Neural progenitor cell (in vitro differentiated cells): ENCODE measurements at regions not wholly inside any gene's neighbourhood (a gene's known extent, or its start where the extent isn't known, plus 50 kb on each side); places are given as distances from the start of the nearest gene placed in this dataset.

Experiments used
- CTCF ChIP-seq: fragments of 200-600 bp; sonication (generic); IDR thresholded peaks from 2 replicates; pipeline ENCODE4 v1.5.1; 2017; ENCODE audit warnings: antibody characterized with exemption, mild to moderate bottlenecking
- EZH2 ChIP-seq: fragments of 200-600 bp; sonication (generic); IDR thresholded peaks from 2 replicates; pipeline ENCODE4 v1.6.1; 2017; ENCODE audit warnings: antibody characterized with exemption, mild to moderate bottlenecking, moderate library complexity
- EZH2phosphoT487 ChIP-seq: fragments of 200-600 bp; sonication (generic); IDR thresholded peaks from 2 replicates; pipeline ENCODE4 v1.6.1; 2017; ENCODE audit warnings: antibody characterized with exemption

GRCh38 chr2:163375472-163375871, 360.3 kb downstream of the FIGN start:
- TF ChIP-seq CTCF (no peak), EZH2 (no peak), EZH2phosphoT487 (no peak)
